Stimulated activated CD8-positive, alpha-beta memory T cell treated with anti-CD3 and anti-CD28 coated beads, Interleukin-7, amount 100 ng/mL, for 24 hours (primary cell): ENCODE measurements at regions not wholly inside any gene's neighbourhood (a gene's known extent, or its start where the extent isn't known, plus 50 kb on each side); places are given as distances from the start of the nearest gene placed in this dataset.

Experiments used
- DNase-seq: peaks from one replicate; pipeline ENCODE4 v3.0.0-alpha.2; 2020; ENCODE audit warnings: low read depth

- no peak for DNase-seq
These were observed 1053.5 kb upstream of the TENM3 start for GRCh38 chr4:181189751-181190150.

GRCh38 chr4:181193131-181193930 is 1049.9 kb upstream of the TENM3 start:
- no peak for DNase-seq

DNA sequence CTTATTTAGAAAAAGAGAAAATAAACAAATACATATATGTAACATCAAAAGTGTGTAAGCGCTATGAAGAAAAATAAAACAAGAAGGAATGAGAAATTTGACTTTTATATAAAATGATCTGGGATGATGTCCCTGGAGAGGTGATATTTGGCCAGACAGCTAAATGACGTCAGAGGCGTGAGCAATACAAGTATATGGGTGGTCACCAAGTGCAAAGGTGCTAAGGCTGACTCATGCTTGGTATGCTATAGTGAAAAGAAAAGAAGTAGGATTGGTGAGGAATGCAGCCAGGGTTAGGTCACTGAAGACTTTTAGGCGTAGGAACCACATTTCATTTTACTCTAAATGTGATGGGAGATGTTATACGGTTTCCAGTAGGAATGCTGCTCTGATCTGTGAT is 1049.1 kb upstream of the TENM3 start:
- DNase-seq: no peak

DNA sequence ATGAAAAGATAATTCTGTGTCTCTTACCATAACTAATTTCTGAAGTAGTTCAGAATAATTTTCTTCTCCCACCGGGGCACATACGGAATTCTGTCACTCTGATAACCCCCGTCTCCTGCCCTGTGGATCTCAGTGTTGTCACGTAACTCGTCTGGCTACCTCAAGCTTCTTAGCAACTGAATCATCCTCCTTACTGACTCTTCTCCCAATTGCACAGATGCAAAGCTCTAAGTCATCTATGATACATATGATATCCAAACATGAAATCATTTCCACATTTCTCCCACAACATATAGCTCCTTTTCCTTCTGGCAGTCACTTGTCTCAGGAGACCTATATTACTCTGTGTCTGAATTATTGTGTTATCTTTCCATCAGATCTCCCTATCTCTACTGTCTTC is 1043.1 kb upstream of the TENM3 start:
- no peak for DNase-seq

- no peak for DNase-seq
These were observed 1041.0 kb upstream of the TENM3 start for GRCh38 chr4:181202240-181202639.

DNA sequence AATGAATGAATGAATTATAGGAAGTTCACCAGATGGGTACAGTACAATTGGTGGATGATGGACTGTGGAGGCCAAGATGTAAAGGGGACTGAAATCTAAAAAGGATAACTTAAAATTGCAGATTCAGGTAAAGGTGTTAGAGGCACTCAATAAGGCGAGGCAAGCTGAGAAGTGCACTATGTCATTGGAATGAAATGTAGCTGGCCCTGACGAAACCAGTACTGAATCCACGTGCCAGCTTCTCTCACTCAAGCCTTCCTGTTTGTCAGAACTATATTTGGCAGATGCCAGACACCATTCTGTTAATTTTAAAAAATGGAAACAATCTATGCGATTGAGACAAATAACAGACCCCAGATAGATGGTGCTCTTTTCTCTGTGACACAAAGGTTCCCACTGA is 1039.1 kb upstream of the TENM3 start:
- no peak for DNase-seq

DNA sequence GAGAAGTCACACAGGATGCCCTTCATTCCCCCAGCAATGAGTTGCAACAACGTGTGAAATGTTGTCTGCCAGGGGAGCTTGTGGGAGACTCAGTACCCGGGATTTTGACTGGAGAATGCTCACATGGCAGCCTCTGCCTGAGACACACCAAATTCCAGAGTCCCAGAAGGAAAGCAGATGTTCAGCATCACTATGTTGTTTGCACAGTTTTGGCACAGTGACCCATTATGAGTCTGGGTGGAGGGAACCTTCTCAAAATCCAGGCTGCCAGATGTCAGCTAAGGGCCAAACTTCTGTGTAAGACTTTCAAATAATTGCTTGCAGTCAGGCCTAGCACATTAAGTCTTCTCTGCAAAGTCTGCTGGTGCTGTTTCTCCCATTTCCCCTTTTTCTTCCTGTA is 1029.7 kb upstream of the TENM3 start:
- no peak for DNase-seq

GRCh38 chr4:181216501-181216900 is 1026.7 kb upstream of the TENM3 start:
- DNase-seq: no peak

GRCh38 chr4:181219783-181220416 is 1023.3 kb upstream of the TENM3 start:
- DNase-seq: no peak

- DNase-seq: no peak
These were observed 1018.4 kb upstream of the TENM3 start for GRCh38 chr4:181224852-181225251.

DNA sequence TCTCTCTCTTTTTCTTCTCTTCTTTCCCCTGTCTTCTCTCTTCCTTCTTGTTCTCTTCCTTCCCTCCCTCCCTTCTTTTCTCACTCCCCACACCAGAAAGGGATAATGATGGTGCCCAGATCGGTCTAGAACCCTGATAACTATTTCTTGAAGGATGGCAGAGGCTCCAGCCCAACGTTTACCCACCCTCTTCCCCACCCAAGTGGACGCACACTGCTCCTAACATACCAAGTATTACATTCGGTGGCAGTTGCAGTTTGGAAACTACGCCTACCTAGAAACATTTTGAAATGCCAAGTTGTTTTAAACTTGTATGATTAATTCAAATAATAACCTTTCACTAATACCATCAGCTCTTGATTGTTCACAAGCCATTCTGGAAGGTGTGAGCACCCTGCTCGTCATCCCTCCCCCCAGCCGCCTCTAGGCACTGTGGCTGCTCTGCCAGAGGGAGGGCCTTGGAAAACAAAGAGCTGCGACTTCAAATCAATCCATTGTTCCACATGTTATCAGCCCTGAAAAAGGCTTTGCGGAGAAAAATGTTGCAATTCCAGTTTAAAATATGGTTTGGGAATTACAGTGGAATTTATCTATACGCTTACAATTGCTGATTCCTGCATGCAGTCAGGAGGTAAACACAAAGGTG is 1017.5 kb upstream of the TENM3 start:
- no peak for DNase-seq

DNA sequence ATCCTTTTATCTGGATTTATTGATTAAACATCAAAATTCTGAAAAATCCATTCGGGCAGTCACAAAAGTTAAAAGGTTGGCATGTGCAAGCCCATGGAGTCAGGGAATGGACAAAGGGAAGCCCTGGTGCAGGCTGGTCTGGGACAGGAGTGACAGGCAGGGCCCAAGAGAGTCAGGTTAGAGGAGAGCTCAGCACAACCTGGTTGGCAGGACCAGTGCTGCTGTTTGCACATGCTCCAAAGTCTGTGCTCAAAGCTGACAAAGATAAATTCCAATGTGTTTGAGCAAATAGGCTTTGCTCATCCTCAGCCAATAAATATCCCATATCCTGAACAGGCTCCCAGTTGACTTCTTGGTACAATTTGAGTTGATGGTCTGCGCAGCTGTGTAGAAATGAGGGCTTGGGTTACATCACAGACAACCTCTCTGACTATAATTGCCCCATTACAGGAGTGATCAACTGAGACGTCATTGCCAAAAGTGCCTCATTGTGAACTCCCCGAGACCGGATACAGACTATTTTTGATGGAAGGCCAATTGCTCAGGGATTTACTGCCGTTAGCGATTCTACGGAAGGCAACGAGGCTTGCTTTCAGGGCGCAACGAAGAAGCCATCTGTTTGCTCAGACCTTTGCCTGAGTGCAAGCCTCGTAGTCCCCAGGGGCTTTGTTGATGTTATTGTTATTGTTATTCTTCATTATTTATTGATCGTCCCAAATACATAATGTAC is 1008.1 kb upstream of the TENM3 start:
- DNase-seq: no peak

DNA sequence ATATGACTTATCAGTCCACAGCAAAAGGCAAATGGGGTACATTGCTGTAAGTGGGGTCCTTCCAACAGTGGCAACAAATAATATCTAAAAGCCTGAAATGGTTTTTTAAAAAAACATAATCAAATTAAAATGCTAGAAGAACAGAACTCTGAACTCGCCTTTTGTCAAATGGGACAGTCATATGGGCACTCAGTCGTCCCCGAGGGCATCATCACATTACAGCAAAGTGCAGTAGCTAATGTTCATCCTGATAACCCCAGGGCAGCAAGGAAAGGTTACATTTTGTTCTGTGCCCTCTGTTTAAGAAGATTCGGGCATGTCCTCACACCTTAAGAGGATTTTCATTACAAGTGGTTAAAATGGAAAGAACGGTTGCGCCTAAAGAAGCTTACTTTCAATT is 997.9 kb upstream of the TENM3 start:
- no peak for DNase-seq

- DNase-seq: no peak
These were observed 994.2 kb upstream of the TENM3 start for GRCh38 chr4:181249031-181249430.

DNA sequence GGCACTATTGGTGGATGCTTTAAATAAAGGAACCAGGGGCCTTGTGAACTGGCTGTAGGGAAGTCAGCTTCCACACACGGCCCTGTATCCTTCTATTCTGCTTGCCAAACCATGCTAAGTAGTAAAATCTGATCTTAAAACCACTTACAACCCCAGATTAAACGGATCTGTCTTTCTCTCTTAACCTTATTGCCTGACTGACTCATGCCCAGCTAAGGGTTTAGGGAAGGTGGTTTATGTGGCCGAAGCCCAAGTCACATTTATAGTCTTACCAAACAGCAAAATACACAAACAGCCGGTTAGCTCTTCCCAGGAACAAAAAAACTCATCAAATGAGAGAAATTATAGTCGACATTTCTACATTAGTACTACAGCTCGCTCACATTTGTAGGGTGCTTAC is 988.4 kb upstream of the TENM3 start:
- no peak for DNase-seq

GRCh38 chr4:181258569-181258968 is 984.6 kb upstream of the TENM3 start:
- no peak for DNase-seq

DNA sequence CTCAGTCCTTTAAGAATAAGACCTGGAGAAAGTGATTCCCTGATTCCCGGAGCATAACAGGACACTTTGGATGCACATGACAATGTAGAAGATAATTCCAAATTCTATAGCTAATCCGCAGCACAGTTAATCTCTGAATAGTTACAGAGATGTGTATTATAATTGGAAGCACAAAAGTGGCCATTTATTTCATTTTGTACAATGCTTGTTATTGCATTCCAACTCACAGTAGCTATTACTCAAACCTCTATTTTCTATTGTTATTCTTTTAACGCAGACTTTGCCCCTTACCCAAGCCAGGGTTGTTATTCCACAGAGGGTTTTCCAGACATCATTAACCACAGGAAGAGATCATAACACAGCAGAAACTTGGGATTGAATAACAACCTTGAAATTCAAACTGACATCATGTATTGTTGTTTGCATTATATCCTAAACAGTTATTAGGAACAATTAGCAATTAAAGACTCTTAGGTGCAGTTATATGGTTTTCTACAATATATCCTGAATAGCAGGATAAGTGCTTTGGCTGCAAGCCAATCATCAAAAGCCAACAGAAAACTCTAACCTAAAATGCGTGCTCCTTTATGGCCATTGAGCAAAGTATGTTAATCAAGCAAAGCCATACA is 984.0 kb upstream of the TENM3 start:
- DNase-seq: no peak

GRCh38 chr4:181261279-181261678 is 981.9 kb upstream of the TENM3 start:
- DNase-seq: no peak

GRCh38 chr4:181264893-181265292 is 978.3 kb upstream of the TENM3 start:
- DNase-seq: no peak

DNA sequence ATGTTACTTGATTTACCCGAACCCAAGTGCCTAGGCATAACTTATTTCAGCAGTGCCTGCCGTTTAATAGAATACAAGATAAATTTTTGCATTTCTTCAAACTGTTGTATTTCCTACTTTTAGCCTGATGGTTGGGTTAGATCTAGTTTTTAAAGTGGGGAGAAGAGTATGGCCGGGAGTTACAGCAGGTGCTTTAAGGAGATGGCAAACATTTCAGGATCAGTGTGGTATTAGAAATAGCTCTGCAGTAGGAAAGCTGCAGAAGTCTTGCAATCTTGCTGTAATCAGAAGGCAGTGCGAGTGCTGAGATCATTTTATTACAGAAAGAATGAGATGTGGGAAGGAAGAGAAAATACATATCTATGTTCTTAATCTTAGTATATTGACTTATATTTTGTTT is 977.8 kb upstream of the TENM3 start:
- no peak for DNase-seq

GRCh38 chr4:181271116-181271640 is 972.0 kb upstream of the TENM3 start:
- DNase-seq: no peak

DNA sequence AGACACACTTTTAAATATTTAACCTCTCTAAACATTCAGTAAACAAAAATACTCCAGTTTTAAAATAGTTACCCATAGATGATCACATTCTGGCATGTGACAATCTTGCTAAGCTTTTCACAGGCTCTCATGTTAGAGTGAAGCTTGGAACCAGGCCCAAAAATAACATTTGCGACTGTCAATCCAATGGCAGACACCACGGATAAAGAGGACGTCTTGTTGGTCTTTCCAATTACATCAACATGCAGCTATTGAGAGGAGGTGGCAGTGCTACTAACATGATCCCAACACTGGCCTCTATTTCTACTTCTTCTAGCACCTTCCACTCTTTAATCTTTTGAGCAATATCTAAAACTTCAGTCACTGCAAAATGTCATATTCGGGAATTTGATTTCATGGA is 970.8 kb upstream of the TENM3 start:
- no peak for DNase-seq
